ENCODE measurements at regions not wholly inside any gene's neighbourhood (a gene's known extent, or its start where the extent isn't known, plus 50 kb on each side); places are given as distances from the start of the nearest gene placed in this dataset.
"Not testable (repeated sequence)": the region's sequence is repeated elsewhere in the genome, so short reads cannot be mapped to it uniquely, and the experiment has no call there.

DNA sequence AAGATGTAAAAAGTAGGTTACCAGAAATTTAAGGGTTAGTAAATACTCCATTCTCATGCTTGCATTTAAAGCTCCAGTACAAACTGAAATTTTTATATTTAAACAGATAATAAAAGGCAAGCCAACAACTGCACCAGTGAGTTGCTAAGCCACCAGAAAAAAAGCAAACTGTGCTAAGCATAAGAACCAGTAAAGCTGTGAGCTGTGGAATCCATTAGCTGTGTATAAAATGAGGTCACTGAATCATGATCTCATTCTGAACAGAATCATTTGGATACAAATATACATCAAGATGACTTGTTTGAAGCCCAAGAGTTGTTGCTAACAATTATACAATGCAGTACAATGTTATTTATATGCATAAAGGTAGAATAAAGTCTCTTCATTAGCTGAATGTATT, 1312.2 kb downstream of the SI start:
- DNase-seq: no peak

DNA sequence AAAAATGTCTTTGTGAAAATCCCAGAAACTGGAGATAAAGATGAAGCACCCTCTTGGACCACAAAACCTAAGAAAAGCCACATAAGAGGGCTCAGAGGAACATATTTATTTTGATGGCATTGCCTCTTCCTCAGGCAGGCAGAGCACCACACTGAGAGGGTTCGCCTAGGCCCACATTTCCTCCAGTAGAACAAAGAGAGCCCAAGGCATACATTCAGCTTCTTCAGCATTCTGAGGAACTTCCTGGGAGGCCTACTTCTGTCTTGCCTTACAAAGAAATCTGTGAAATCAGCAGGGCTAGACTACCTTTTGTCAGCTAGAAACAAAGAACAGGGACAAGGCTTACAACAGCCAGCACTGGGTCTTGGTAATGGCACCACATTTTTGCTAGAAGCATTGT, 1325.3 kb downstream of the SI start:
- DNase-seq: no peak

DNA sequence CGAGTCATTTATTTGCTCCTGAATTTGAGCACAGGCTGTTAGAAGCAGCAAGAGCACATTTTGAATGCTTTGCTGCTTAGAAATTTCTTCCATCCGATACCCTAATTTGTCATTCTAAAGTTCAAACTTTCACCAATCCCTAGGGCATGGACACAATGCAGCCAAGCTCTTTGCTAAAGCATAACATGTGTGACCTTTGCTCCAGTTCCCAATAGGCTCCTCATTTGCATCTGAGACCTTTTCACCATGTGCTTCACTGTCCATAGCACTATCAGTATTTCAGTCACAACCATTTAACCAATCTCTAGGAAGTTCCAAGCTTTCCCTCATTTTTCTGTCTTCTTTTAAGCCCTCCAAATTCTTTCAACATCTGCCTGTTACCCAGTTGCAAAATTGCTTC, 1333.1 kb downstream of the SI start:
- DNase-seq: no peak

DNA sequence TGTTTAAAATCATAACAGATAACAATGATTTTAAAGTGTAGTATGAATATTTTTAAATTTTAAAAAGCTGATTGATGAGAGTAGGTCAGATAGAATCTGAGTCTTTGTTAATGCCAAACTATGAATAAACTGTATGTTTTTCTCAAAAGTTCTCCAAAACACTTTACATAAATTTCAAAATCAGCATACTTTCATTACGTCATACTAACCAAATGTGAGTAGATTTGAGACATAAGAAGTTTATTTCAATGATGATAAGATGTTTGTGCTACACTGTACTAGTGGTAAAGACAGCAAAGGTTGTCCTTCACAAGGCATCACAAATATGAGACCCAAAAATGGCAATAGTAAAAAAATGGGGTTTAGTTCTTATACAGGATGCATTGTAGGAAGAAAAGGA, 1342.9 kb downstream of the SI start:
- DNase-seq: no peak

DNA sequence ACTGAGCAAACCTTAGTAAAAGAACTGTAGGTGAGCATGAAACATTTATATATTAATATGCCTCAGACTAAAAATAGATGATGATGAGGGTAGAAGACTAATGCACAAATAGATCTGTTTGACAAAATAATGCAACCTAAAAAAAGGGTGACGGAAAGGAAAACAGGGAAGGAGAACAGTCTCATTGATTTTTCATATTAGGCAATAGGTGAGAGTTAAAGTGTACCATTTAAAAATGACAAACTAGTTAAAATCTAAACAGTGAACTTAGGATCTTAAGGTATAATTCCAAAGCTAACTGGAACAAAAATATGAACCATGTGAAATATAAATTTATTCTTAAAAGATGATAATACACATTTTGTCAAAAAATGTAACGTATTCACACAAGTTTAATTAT, 1347.6 kb downstream of the SI start:
- no peak for DNase-seq

DNA sequence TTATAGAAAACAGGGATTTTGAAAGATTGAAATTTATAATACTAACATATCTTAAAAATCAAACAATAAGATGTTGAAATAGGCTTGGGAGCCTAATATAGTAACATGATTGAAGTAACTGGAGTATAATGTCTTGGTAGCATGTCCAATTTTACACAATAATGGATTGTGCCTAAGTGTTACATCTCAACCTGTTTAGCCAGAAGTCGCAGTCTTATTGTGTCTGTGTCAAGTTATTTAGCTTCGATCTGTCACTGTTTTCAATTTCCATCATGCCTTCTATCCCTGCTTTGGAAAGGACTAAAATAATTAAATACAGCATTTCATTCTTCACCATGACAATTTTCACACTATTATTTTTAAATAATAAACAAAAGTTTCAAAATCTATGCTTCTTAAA, 1352.2 kb downstream of the SI start:
- no peak for DNase-seq

DNA sequence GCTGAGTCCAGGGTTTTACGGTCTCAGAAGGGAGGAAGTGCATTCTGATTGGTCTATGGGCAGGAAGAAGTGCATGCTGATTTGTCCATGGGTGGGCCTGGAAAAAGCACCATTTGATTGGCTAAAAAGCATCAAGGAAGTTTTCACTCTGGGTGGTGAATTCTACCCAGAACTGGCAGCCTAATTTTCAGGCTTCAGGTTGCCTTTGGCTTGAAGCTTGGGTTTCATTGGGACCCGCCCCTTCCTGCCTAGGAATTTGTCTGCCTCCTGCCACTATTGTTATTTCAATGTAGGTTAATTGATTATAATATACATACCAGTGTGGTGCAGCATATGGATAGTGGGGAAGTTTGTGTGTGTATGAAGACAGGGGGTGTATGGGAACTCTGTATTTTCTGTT, 1355.9 kb downstream of the SI start:
- no peak for DNase-seq

DNA sequence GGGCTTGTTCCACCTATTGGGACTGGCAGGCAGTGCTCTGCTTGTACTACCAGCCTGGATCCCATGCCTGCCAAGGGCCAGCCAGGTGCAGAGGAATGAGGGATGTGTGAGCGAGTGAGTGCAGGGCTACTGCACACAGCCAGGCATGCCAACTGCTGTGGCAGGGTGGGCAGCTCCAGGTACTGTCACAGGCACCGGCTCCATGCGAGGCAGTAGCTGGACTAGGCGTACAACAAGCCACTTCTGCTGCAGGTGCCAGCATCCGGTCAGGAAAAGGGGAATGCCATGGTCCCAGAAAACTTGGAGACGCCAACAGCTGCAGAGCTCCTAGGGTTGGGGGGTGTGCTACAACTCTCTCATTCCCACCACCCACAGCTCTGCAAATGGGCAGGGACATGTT, 1356.7 kb downstream of the SI start:
- no peak for DNase-seq

DNA sequence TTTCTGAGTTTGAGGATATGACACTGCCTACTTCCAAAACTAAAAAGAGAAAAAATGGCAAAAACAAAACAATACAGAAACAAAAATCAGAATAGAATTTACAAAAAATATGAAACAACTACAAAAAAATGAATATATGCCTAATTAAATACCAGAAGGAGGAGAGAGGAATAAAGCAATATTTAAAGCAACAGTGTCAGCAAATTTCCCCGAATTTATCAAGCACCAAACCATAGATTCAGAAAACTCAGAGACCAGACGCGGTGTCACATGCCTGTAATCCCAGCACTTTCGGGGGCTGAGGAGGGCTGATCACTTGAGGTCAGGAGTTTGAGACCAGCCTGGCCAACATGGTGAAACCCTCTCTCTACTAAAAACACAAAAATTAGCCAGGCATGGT, 1360.9 kb downstream of the SI start:
- DNase-seq: no peak

DNA sequence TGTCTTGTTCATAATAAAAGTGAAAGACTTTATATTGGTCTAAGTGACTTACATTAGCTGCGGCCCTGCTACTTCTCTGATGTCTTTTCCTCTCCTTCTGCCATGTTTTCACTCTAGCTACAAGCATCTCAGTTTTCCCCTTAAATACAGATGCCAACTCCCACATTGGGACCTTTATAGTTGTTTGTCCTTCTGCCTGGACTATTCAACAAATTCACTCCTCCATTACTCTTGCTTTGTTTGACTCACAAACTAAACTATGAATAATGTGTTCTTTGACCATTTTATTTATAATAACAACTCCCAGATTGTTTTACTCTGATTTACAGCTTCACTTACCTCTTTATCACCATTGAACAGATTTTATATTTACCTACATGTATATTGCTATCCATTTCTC, 1369.9 kb downstream of the SI start:
- DNase-seq: no peak

DNA sequence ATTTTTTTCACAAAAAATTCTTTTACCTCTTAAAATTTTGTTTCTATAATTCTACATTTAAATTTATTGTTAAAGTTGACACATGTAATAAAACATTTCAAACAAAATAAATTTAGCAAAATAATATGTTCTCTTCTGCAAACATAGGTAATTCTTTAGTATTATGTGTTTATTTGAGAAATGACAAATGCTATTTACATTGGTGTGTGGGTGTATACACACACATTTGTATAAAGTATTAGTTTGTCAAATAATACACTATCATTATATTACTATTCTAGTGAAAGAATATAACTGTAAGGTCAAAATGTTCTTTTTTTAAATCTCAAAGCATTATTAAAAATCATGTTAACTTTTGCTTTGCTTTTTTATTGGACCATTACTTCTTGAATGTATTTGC, 1370.6 kb downstream of the SI start:
- no peak for DNase-seq

DNA sequence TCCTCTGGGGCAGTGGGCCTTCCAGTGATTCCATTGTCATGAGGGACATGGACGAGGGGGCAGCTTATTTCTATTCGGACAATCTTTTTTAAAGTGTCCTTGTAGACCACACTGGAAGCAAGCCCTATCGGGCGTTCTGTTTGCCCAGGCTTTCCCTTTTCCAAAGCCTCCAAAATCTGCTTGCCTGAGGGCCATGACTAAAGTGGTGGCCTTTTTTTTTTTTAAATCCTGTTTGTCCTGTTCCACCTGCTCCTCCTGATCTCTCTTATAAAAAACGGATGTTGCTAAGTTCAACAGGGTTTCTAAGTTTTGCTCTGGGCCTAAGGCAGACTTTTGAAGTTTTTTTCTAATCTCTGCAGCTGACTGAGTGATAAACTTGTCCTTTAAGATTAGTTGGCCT, 1380.1 kb downstream of the SI start:
- DNase-seq: not testable (repeated sequence)

DNA sequence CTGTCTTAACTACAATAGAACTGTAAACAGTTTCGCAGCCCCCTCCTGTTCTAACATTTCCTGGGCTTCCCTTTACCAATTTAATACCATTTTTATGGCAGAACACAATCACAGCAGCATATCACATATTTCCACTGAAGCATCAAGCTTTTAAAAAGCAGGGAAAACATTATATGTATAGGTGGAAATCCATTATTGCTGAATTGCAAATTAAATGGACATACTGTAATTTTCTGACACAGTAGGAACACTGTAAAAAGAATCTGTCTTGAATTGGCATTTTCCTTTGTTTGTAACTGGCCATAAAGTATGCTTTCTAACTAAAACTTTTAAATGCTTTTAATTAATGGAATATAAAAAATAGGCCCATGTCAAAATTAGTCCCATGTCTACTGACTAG, 1385.8 kb downstream of the SI start:
- no peak for DNase-seq

DNA sequence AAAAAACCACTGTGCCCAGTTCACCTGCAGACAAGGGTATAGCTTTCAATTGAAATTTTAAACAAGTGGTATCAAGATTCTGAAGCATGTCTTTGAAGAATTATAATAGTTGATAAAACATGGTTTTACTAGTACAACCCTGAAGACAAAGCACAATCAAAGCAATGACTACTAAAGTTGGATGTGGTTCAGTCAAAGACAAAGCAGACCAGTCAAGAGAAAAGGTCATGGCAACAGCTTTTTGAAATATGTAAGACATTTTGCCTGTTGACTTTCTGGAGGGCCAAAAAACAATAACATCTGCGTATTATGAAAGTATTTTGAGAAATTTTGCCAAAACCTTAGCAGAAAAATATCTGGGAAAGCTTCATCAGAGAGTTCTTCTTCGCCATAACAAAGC, 1393.6 kb downstream of the SI start:
- DNase-seq: no peak

DNA sequence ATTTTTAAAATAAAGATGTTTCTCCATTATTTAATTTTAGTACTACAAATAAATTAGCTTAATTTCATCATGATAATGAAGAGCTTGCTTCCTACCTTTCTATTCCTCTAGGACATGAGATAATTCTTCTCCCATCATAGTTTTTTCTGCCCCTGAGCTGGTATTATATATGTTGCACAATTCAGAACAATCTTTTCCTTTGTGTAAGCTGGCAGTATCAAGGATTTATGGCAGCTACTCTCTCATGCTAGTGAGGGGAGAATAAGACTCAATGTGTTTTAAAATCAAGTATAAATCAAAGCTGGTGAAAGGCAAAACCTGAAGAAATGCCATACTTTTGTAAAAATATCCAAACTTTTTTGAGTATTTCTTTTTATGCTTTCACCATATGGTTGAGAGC, 1405.3 kb downstream of the SI start:
- DNase-seq: no peak

DNA sequence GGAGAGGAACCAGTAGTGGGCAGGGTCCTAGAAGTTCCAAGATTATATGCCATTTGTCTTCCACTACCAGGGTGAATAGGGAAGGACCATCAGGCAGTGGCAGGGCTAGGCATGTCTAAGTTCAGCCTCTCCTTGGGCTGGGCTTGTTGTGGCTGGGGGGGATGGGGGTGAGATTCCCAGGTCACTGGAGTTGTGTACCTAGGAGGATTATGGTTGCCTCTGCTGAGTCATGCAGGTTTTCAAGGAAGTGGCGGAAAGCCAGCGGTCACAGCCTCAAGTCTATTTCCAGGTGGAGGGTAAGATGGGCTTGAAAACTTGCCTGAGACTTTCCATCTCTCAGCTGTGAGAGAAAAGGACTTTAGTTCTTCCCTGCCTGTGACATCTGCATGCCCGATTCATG, 1407.1 kb downstream of the SI start:
- DNase-seq: no peak

DNA sequence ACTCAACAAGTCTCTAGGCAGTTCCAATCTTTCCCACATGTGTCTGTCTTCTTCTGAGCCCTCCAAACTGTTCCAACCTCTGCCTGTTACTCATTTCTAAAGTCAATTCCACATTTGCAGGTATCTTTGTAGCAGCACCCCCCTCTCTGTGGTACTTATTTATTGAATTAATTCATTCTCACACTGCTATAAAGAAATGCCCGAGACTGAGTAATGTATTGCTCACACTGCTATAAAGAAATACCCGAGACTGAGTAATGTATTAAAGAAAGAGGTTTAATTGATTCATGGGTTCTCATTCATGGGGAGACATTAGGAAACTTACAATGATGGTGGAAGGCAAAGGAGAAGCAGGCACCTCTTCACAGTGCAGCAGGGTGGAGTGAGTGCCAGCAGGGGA, 1413.8 kb downstream of the SI start:
- no peak for DNase-seq

DNA sequence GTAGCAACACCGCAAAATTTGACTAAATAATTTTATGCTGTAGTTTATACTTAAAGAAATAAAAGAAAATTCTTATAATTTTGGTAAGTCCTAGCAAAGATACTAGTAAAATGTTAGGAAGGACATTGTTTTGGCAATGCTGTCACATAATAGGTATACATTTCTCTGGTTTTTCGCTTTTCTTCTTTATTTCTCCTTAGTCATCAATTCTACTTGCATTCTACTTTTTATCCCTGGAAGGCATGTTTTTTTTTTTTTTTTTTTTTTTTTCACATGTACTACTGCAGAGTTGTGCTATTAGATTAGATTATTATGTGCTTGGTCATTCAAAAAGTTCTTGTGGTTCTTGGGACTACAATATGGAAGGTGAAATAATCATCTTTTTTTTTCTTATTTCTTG, 1421.2 kb downstream of the SI start:
- DNase-seq: no peak

DNA sequence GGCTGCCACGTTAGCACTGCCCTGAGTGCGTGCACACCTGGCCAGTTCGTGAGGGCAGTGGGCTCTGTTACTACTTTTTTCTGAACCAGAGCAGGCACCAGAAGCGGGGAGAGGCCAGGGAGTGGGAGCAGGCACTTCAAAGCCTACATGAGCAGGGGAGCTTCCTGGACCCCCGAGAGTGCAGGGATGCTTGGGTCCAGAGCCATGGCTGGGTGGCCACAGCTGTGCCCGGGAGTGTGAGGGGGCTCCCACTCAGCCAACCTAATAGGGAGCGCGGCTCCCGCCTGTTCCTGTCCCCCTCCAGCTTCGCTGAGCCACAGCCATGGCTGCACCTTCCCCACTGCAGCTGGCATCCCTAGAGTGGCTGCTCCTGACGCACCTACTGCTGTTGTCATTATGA, 1423.3 kb downstream of the SI start:
- no peak for DNase-seq

DNA sequence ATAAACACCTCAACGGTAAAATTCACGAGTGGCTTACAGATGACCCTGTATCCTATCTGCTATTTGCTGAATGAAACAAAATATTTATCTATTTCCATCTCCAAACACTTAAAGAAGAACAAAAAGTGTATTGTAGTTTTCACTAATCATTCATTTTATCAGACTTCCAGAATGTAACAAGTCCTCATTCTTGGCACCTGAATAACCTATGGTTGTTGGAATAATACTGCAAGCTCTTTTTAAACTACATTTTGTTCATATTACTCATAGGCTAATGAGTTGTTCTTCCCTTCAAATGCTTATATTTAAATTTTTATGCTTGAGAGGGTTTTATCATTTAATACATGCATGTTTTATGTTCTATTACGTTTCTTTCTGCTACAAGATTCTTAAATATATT, 1434.1 kb downstream of the SI start:
- DNase-seq: no peak

DNA sequence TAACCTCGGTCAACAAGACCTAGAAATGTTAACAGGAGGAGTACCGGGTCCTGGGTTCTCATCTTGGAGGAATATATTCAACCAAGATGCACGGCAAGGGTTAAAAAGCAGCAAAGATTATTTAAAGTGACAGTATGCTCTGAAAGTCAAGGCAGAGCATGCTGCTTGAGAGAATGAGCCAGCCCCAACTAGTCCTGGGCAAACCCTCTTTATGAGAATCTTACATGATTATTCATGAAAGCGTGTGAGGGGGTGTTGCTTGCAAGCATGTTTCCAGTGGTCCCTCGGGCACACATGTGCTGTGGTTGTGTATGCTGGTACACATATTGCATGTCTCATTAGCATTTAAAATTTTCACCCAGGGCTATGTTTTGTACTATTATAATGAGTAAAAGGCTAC, 1445.6 kb downstream of the SI start:
- no peak for DNase-seq

DNA sequence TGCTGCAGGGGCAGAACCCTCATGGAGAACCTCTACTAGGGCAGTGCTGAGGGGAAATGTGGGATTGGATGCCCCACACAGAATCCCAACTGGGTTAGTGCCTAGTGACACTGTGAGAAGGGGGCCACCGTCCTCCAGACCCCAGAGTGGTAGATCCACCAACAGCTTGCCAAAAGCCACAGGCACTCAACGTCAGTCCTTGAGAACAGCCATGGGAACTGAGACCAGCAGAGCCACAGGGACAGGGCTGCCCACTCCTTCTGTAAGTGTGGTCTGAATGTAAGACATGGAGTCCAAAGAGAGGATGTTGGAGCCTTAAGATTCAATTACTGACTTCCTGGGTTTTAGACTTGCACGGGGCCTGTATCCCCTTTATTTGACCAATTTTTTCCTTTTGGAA, 1451.5 kb downstream of the SI start:
- no peak for DNase-seq

DNA sequence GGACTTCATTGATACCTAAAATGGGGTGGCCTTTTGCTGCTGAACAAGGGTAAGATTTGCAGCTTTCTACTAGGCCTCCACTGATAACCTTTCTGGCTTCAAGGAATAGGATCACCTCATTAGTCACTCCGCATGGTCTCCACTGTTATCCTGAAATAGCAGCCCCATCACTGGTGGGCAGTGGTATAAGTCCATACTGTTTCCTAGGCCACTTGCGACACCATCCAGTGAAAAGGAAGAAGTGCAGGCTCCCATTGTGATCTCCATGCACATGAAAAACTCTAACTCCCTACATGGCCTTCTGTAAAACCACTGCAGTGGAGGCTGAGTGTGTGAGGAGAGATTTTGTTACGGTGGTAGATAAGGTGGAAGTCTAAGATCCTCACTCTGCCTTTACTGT, 1455.9 kb downstream of the SI start:
- DNase-seq: no peak

DNA sequence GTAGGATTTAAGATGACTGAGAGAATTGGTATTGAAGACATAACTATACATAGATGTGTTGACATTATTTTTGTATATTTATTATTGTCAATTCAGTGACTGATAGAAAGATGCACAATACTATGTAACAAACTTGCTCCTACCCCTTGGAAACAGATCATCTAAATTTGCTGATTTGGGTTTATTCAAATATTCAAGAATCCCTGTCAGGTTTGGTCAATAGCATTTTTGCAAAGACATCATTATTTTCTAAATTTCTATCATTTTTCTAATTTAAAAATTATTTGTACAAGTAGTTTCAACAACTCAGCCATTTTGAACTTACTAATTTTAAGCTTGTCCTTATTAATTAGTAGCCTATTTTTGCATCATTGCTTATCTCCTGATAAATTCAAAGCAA, 1463.4 kb downstream of the SI start:
- DNase-seq: no peak

DNA sequence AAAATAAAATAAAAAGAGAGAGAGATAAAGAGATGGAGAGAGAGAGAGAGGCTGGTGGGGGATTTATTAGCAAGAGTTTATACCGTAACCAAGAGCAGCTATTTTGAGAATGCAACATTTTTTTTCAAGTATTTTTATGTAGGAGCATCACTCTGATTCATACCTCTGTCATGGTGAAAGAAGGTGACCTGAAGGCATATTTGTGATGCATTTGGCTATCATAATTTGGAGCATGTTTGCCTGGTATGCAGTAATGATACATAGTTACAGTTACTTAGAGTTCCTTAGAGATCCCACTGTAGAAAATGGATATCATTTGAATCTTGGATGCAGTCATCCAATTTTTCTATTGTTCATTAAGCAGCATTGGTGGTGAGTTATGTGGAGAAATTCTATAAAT, 1472.4 kb downstream of the SI start:
- no peak for DNase-seq

DNA sequence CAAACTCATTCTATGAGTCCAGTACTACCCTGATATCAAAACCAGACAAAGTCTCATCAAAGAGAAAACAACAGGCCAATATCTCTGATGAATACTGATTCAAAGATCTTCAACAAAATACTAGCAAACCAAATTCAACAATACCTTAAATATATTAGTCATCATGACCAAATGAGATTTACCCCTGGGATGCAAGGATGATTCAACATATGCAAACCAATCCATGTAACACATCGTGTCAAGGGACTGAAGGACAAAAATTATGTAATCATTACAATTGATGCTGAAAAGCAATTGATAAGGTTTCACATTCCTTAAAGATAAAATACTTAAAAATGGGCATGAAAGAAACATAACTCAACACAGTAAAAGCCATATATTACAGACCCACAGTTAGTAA, 1476.9 kb downstream of the SI start:
- DNase-seq: no peak

DNA sequence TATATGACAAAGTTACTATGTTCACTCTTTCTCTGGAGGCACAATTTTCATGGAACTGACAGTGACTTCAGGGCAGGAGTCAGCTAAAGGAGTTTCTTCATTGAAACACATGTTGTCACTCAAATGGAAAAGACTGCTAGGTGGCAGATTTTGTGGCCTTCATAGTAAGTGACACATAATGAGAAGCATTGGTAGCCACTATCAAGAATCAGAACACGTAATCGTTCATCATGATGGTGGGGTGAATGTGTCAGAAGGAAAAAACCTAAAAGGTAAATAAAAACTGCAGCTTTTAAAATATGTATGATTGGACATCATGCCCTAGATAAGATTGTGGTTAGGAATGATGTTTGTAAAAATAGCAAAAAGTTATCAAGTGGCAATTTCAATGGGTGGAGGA, 1491.0 kb downstream of the SI start:
- DNase-seq: no peak

Data from hematopoietic multipotent progenitor cell treated with erythropoietin and hydrocortisone succinate and interleukin-3 and kit ligand, for 4 days (in vitro differentiated cells).